GM12878 (cell line): ENCODE measurements at regions not wholly inside any gene's neighbourhood (a gene's known extent, or its start where the extent isn't known, plus 50 kb on each side); places are given as distances from the start of the nearest gene placed in this dataset.

Experiments used
- ATAC-seq: fragments of 200-7000 bp; cut with Tn5 transposase; 3 replicates; pipeline ENCODE4 v1.9.1; 2020; ENCODE audit warnings: mild to moderate bottlenecking, moderate library complexity
- BruUV-seq: library from RNA; stranded (reverse); fragments of 400-500 nt; replicated peaks from 2 replicates; lab custom pipeline; 2021; lab: Mats Ljungman, UMichigan
- CTCF ChIA-PET: fragments of 300-600 bp; sonication (Branson Sonifier 250); formaldehyde crosslinking; extraction: SDS; loops from one replicate; lab custom pipeline; 2021; ENCODE audit warnings: inconsistent platforms; lab: Yijun Ruan, JAX
- POLR2A ChIA-PET: fragments of 350-600 bp; formaldehyde crosslinking; extraction: SDS; loops from one replicate; lab custom pipeline; 2021; ENCODE audit warnings: inconsistent platforms; lab: Charles Lee
- RAD21 ChIA-PET: fragments of 300-600 bp; sonication (Branson Sonifier 250); formaldehyde crosslinking; loops from one replicate; lab custom pipeline; 2023; ENCODE audit warnings: antibody characterized with exemption; ENCODE audit not compliant: unreplicated experiment; lab: Charles Lee
- SMC1A ChIA-PET: fragments of 300-600 bp; sonication (Branson Sonifier 250); formaldehyde crosslinking; loops from one replicate; lab custom pipeline; 2023; ENCODE audit not compliant: unreplicated experiment, uncharacterized antibody; lab: Charles Lee
- DNase-seq: peaks from one replicate; pipeline ENCODE4 v3.0.0-alpha.2; 2011; ENCODE audit warnings: low read depth, low spot score
- FAIRE-seq: peaks from 3 replicates; lab custom pipeline; 2011; peaks lifted over from hg19 to GRCh38; lab: Jason Lieb, UNC
- H2AFZ ChIP-seq: 2 replicates; pipeline ENCODE4 v1.6.0; 2011; ENCODE audit warnings: low read depth, low read length, control low read depth; ENCODE audit not compliant: control insufficient read depth
- H3K27ac ChIP-seq: 2 replicates; pipeline ENCODE4 v1.5.1; 2011; ENCODE audit warnings: control low read depth; ENCODE audit not compliant: control insufficient read depth, insufficient read depth
- H3K27me3 ChIP-seq, 2 experiments: replicated peaks in 1 of 2; 2 replicates each; pipeline versions ENCODE4 v1.6.0 to v1.6.1; 2011; ENCODE audit warnings: low read length in 1 of 2; ENCODE audit not compliant: control insufficient read depth in 2 of 2, insufficient read depth in 2 of 2
- H3K36me3 ChIP-seq, 2 experiments: 2 replicates each; pipeline ENCODE4 v1.5.1; 2011; ENCODE audit warnings: low read length in 1 of 2; ENCODE audit not compliant: control insufficient read depth in 2 of 2, insufficient read depth in 2 of 2
- H3K4me1 ChIP-seq: 2 replicates; pipeline ENCODE4 v1.6.1; 2011; ENCODE audit warnings: mild to moderate bottlenecking, low read length, moderate library complexity, mixed read lengths; ENCODE audit not compliant: control insufficient read depth, insufficient read depth
- H3K4me2 ChIP-seq: 2 replicates; pipeline ENCODE4 v1.6.0; 2011; ENCODE audit warnings: control low read depth; ENCODE audit not compliant: control insufficient read depth, insufficient read depth
- H3K4me3 ChIP-seq: fragments of 200-600 bp; sonication (generic); 2 replicates; pipeline ENCODE4 v1.5.1; 2016
- H3K79me2 ChIP-seq: 2 replicates; pipeline ENCODE4 v1.6.0; 2011; ENCODE audit warnings: low read length; ENCODE audit not compliant: control insufficient read depth, insufficient read depth
- H3K9ac ChIP-seq: 2 replicates; pipeline ENCODE4 v1.8.0; 2011; ENCODE audit warnings: low read length, control low read depth, mixed read lengths; ENCODE audit not compliant: control insufficient read depth, insufficient read depth
- H3K9me3 ChIP-seq: replicated peaks from 3 replicates; pipeline ENCODE4 v1.5.1; 2011; ENCODE audit warnings: mild to moderate bottlenecking, low read length; ENCODE audit not compliant: control insufficient read depth, insufficient read depth
- H4K20me1 ChIP-seq: 2 replicates; pipeline ENCODE4 v1.6.0; 2011; ENCODE audit not compliant: control insufficient read depth, insufficient read depth
- BRCA1 ChIP-seq: IDR thresholded peaks from 2 replicates; pipeline ENCODE4 v1.6.1; 2011; ENCODE audit warnings: low read depth, low read length, improper control_type of control experiment
- CBX3 ChIP-seq: fragments of 200-600 bp; sonication (generic); IDR thresholded peaks from 2 replicates; pipeline ENCODE4 v1.6.1; 2016; ENCODE audit warnings: low read depth, borderline replicate concordance
- ETV6 ChIP-seq, 2 experiments: fragments of 450-650 bp in 1 of 2; IDR thresholded peaks in 1 of 2; conservative IDR thresholded peaks in 1 of 2; 2 replicates each; pipeline ENCODE4 v1.6.1; 2014; ENCODE audit warnings: antibody characterized with exemption in 1 of 2, borderline replicate concordance in 1 of 2, low read depth in 1 of 2, mild to moderate bottlenecking in 1 of 2, moderate library complexity in 1 of 2
- GATAD2B ChIP-seq: fragments of 450-650 bp; conservative IDR thresholded peaks from 2 replicates; pipeline ENCODE4 v1.6.1; 2017; ENCODE audit warnings: low read depth, mild to moderate bottlenecking, moderate library complexity
- MYB ChIP-seq: fragments of 150-350 bp; IDR thresholded peaks from 2 replicates; pipeline ENCODE4 v1.6.1; 2014; ENCODE audit warnings: mild to moderate bottlenecking, low read depth, low read length, borderline replicate concordance
- NFYA ChIP-seq: IDR thresholded peaks from 2 replicates; pipeline ENCODE4 v1.6.1; 2011; ENCODE audit warnings: low read depth, mild to moderate bottlenecking, low read length, improper control_type of control experiment, borderline replicate concordance
- PML ChIP-seq: IDR thresholded peaks from 2 replicates; pipeline ENCODE4 v1.6.1; 2012; ENCODE audit warnings: low read length, inconsistent platforms
- POLR2A ChIP-seq: IDR thresholded peaks from 2 replicates; pipeline ENCODE4 v1.6.1; 2011; ENCODE audit warnings: low read depth, mild to moderate bottlenecking, low read length
- RAD51 ChIP-seq: fragments of 450-650 bp; IDR thresholded peaks from 2 replicates; pipeline ENCODE4 v1.6.1; 2016; ENCODE audit warnings: moderate library complexity, mild to moderate bottlenecking, inconsistent platforms
- RELA ChIP-seq: fragments of 450-650 bp; IDR thresholded peaks from 2 replicates; pipeline ENCODE4 v1.8.0; 2014; ENCODE audit warnings: borderline replicate concordance; ENCODE audit not compliant: partially characterized antibody
- SIN3A ChIP-seq: IDR thresholded peaks from 2 replicates; pipeline ENCODE4 v1.6.1; 2012; ENCODE audit warnings: low read depth, low read length, improper control_type of control experiment
- SMARCA5 ChIP-seq: fragments of 450-650 bp; IDR thresholded peaks from 2 replicates; pipeline ENCODE4 v1.6.1; 2017; ENCODE audit warnings: mild to moderate bottlenecking
- TCF3 ChIP-seq: IDR thresholded peaks from 2 replicates; pipeline ENCODE4 v1.6.1; 2012; ENCODE audit warnings: low read depth, mild to moderate bottlenecking, low read length, borderline replicate concordance; ENCODE audit not compliant: insufficient read depth
- TCF7 ChIP-seq: IDR thresholded peaks from 2 replicates; pipeline ENCODE4 v1.6.1; 2014; ENCODE audit warnings: antibody characterized with exemption, borderline replicate concordance
- USF1 ChIP-seq: IDR thresholded peaks from 2 replicates; pipeline ENCODE4 v1.6.1; 2011; ENCODE audit warnings: borderline replicate concordance, low read depth, mild to moderate bottlenecking, moderate library complexity, mixed read lengths, low read length; ENCODE audit not compliant: insufficient read depth; ENCODE audit errors: extremely low read length
- YY1 ChIP-seq: IDR thresholded peaks from 2 replicates; pipeline ENCODE4 v1.6.1; 2011; ENCODE audit warnings: low read depth, mild to moderate bottlenecking, low read length
- ZBED1 ChIP-seq: IDR thresholded peaks from 2 replicates; pipeline ENCODE4 v1.6.1; 2016; ENCODE audit warnings: borderline replicate concordance
- ZNF217 ChIP-seq: fragments of 450-650 bp; IDR thresholded peaks from 2 replicates; pipeline ENCODE4 v1.6.1; 2017; ENCODE audit warnings: antibody characterized with exemption, mild to moderate bottlenecking
- WGBS: methylation state at CpG from one replicate; pipeline ENCODE4 v1.1.6; 2016; ENCODE audit warnings: low lambda C conversion rate; ENCODE audit not compliant: insufficient replicate concordance, insufficient coverage; ENCODE audit errors: missing lambda C conversion rate; 5-methylcytosine and 5-hydroxymethylcytosine counted together
- in situ Hi-C: fragments of 300-500 bp; cut with MboI; formaldehyde crosslinking; loops from 9 replicates; pipeline ENCODE4 v1.14.3; 2018; ENCODE audit warnings: mixed read lengths
- intact Hi-C: fragments of 100-400 bp; cut with micrococcal nuclease; formaldehyde crosslinking; loops from one replicate; pipeline ENCODE4 v1.14.2; 2022; ENCODE audit not compliant: unreplicated experiment
- TF ChIP-seq, protein P1 (sequence below): fragments of 450-650 bp; IDR thresholded peaks from 2 replicates; pipeline ENCODE4 v1.6.1; 2017; ENCODE audit warnings: low read depth, mild to moderate bottlenecking, moderate library complexity
- TF ChIP-seq, protein P2 (sequence below): fragments of 450-650 bp; IDR thresholded peaks from 2 replicates; pipeline ENCODE4 v1.6.1; 2017; ENCODE audit warnings: mild to moderate bottlenecking, moderate library complexity

DNA sequence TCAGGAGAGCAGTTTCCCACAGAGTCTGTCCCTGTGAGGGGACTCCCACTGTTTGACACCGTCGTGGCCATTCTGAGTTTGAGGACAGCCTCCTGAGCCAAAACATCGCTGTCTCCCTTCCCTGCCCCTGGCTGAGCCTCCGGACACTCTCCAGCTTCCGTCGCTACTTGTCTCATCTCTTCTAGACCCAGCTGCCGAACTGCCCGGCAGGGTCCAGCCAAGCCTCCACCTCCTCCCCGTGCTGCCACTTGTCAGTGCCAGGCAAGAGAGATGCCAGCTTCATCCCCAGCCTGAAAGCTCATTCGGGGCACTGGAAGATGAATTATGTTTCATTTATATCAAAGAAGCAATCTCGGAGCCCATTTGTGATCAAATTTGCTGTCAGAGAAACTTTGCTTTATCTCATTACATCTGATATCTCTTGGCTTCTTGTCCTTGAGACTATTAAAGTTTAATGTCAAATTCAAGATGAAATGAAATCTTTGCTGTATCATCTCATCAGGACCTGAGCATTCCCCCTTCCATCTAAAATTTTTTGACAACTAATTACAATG lies 283.9 kb downstream of the BUD13 start (continued):
- TF ChIP-seq USF1 (no peak), POLR2A (no peak), ZBED1 (no peak), YY1 (no peak), PML (no peak), RAD51 (no peak), ETV6 (conservative IDR thresholded peaks at IDR 0.05 in 1 of 2, IDR thresholded peaks at IDR 0.05 in 1 of 2; ENCODE audit: borderline replicate concordance in 1 of 2, low read depth in 1 of 2) (no peak), SMARCA5 (no peak), ZNF217 (no peak)
- TF ChIP-seq, all 136 proteins: peak for 0

DNA sequence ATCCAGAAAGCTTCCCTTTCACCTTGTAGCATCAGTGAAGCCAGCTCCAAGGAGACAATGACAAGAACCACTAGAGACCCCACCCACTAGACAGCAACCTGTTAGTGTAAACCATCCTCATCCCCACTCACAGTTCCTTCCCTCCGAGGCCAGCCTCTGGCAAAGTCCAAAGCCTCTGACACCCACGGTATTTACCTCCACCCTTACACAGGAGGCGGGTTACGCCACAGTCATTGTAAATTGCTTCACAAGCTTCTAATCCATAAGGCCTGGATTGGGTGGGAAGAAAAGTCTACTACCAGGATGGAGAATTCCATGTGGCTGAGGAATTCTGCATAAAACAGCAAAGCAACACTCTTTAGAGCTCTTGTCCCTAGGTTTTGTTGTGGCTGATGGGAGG lies 287.4 kb downstream of the BUD13 start:
- in situ Hi-C loops (no loop called here), intact Hi-C loops (no loop called here)
- H3K4me1 ChIP-seq: no peaks in the 10 kb centered on the region
- H3K4me3 ChIP-seq: no peak overlapping the region
- ATAC-seq: no peak
- 32% methylated on average over 4 of the region's 4 CpGs for WGBS
- POLR2A ChIA-PET: no interaction called here
- no TSS peak for BruUV-seq
- no peaks in the 10 kb centered on the region for H3K9me3 ChIP-seq
- RAD21 ChIA-PET: no interaction called here
- H3K9ac ChIP-seq: no peak overlapping the region
- no peak for DNase-seq
- CTCF ChIA-PET: no interaction called here
- H2AFZ ChIP-seq: no peak overlapping the region
- no peaks in the 10 kb centered on the region for H3K79me2 ChIP-seq
- H3K27me3 ChIP-seq: peaks cover 1 to 6% of the 10 kb centered on the region in 2 experiments
- H3K4me2 ChIP-seq: no peak overlapping the region
- H3K27ac ChIP-seq: no peak overlapping the region
- H4K20me1 ChIP-seq: no peaks in the 10 kb centered on the region; the same call in 1 of the 2 replicates
- no peaks in the 10 kb centered on the region for H3K36me3 ChIP-seq
- SMC1A ChIA-PET: no interaction called here
- FAIRE-seq: no peak
- no peak for TF ChIP-seq TCF7
- TF ChIP-seq NFYA: no peak
- no peak for TF ChIP-seq GATAD2B
- TF ChIP-seq, protein P1, sequence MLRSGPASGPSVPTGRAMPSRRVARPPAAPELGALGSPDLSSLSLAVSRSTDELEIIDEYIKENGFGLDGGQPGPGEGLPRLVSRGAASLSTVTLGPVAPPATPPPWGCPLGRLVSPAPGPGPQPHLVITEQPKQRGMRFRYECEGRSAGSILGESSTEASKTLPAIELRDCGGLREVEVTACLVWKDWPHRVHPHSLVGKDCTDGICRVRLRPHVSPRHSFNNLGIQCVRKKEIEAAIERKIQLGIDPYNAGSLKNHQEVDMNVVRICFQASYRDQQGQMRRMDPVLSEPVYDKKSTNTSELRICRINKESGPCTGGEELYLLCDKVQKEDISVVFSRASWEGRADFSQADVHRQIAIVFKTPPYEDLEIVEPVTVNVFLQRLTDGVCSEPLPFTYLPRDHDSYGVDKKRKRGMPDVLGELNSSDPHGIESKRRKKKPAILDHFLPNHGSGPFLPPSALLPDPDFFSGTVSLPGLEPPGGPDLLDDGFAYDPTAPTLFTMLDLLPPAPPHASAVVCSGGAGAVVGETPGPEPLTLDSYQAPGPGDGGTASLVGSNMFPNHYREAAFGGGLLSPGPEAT: no peak
- no peak for TF ChIP-seq BRCA1
- TF ChIP-seq CBX3: no peak
- TF ChIP-seq, protein P2, sequence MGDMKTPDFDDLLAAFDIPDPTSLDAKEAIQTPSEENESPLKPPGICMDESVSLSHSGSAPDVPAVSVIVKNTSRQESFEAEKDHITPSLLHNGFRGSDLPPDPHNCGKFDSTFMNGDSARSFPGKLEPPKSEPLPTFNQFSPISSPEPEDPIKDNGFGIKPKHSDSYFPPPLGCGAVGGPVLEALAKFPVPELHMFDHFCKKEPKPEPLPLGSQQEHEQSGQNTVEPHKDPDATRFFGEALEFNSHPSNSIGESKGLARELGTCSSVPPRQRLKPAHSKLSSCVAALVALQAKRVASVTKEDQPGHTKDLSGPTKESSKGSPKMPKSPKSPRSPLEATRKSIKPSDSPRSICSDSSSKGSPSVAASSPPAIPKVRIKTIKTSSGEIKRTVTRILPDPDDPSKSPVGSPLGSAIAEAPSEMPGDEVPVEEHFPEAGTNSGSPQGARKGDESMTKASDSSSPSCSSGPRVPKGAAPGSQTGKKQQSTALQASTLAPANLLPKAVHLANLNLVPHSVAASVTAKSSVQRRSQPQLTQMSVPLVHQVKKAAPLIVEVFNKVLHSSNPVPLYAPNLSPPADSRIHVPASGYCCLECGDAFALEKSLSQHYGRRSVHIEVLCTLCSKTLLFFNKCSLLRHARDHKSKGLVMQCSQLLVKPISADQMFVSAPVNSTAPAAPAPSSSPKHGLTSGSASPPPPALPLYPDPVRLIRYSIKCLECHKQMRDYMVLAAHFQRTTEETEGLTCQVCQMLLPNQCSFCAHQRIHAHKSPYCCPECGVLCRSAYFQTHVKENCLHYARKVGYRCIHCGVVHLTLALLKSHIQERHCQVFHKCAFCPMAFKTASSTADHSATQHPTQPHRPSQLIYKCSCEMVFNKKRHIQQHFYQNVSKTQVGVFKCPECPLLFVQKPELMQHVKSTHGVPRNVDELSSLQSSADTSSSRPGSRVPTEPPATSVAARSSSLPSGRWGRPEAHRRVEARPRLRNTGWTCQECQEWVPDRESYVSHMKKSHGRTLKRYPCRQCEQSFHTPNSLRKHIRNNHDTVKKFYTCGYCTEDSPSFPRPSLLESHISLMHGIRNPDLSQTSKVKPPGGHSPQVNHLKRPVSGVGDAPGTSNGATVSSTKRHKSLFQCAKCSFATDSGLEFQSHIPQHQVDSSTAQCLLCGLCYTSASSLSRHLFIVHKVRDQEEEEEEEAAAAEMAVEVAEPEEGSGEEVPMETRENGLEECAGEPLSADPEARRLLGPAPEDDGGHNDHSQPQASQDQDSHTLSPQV: no peak
- no peak for TF ChIP-seq RELA
- TF ChIP-seq TCF3: no peak
- TF ChIP-seq SIN3A: no peak
- no peak for TF ChIP-seq MYB
